SJSA1 (cell line): ENCODE measurements at regions not wholly inside any gene's neighbourhood (a gene's known extent, or its start where the extent isn't known, plus 50 kb on each side); places are given as distances from the start of the nearest gene placed in this dataset.
"Not testable (repeated sequence)": the region's sequence is repeated elsewhere in the genome, so short reads cannot be mapped to it uniquely, and the experiment has no call there.

ENCODE experiments used
- DNase-seq, 2 experiments: peaks; one replicate each; pipeline ENCODE4 v3.0.0-alpha.2; 2015 to 2020; ENCODE audit warnings: low spot score in 2 of 2, low read depth in 1 of 2
- H3K27ac ChIP-seq: fragments of 250-450 bp; sonication (Bioruptor Pico); 2 replicates; pipeline ENCODE4 v1.5.1; 2020; ENCODE audit warnings: mild to moderate bottlenecking, moderate library complexity
- H3K27me3 ChIP-seq: fragments of 250-450 bp; sonication (Bioruptor Pico); replicated peaks from 2 replicates; pipeline ENCODE4 v1.5.1; 2020; ENCODE audit warnings: mild to moderate bottlenecking, moderate library complexity
- H3K36me3 ChIP-seq: fragments of 250-450 bp; sonication (Bioruptor Pico); 2 replicates; pipeline ENCODE4 v1.5.1; 2020; ENCODE audit warnings: mild to moderate bottlenecking
- H3K4me1 ChIP-seq: fragments of 250-450 bp; sonication (Bioruptor Pico); replicated peaks from 2 replicates; pipeline ENCODE4 v1.6.1; 2021; ENCODE audit warnings: mild to moderate bottlenecking
- H3K4me3 ChIP-seq: fragments of 250-450 bp; sonication (Bioruptor Pico); 2 replicates; pipeline ENCODE4 v1.5.1; 2020; ENCODE audit warnings: mild to moderate bottlenecking
- H3K9me3 ChIP-seq: fragments of 250-450 bp; sonication (Bioruptor Pico); replicated peaks from 2 replicates; pipeline ENCODE4 v1.5.1; 2020; ENCODE audit warnings: mild to moderate bottlenecking

DNA sequence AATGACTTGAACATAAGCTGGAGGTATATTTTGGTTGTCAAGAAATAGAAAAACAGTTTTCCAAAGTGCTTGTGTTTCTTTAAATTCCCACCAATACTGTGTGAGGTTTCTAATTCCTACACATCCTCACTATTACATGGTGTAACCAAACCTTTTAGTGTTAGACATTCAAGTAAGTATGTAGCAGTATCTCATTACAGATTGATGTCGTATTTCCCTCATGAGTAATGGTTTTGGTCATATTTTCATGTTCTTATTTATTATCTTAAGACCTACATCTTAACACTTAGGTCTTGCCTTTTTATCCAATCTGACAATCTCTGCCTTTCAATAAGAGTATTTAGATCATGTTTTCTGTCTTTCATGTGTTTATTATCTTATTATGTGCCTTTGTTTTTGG, 253.7 kb upstream of the ANXA10 start:
- no peak for DNase-seq
- no peaks in the 10 kb centered on the region for H3K36me3 ChIP-seq
- no peak overlapping the region for H3K27ac ChIP-seq
- no peaks in the 10 kb centered on the region for H3K4me1 ChIP-seq
- H3K4me3 ChIP-seq, result no peak overlapping the region
- no peaks in the 10 kb centered on the region for H3K9me3 ChIP-seq
- peaks cover 11% of the 10 kb centered on the region for H3K27me3 ChIP-seq

DNA sequence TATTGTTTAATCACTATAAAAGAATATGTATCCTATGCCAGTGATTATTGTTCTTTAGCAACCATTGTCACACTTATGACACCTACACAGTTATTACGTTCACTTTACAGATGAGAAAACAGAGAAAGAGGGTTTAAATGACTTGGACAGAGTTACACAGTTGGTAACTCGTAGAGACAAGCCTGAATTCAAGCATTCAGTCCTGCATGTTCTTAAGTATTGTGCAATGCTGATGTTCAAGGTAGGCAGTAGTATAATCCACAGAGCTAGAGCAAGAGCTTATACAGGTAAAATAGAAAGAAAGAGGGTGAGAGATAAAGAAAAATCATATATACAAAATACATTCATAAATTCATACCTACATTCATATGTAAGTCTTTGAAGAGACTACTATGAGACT, 249.8 kb upstream of the ANXA10 start:
- DNase-seq, result no peak
- H3K4me1 ChIP-seq, result no peaks in the 10 kb centered on the region
- H3K9me3 ChIP-seq, result no peaks in the 10 kb centered on the region
- no peak overlapping the region for H3K4me3 ChIP-seq
- H3K27ac ChIP-seq, result no peak overlapping the region
- peaks cover 13% of the 10 kb centered on the region; the same call in 1 of the 2 replicates for H3K27me3 ChIP-seq
- no peaks in the 10 kb centered on the region for H3K36me3 ChIP-seq

DNA sequence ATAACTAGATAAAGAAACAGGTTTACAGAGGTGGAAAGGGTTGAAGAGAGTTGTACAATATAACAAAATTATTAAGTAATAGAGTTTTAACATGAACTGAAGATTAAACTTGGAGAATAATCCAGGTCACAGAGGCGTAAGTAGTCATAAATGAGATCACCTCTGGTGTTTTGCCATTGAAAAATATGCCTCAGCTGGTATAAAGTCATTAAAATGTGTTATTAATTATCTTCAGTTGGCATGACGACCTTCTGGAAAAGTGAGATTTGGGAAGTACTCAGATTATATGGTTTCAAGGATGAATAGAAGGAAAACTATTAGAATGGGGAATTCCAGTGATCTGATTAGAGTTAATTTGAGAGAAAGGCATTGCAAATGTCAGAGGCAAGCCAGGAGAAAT, 237.5 kb upstream of the ANXA10 start:
- Histone ChIP-seq H3K4me1 (no peaks in the 10 kb centered on the region), H3K27me3 (peaks cover 2% of the 10 kb centered on the region), H3K9me3 (no peaks in the 10 kb centered on the region), H3K27ac (no peak overlapping the region), H3K4me3 (no peak overlapping the region), H3K36me3 (no peaks in the 10 kb centered on the region)
- DNase-seq, result no peak

GRCh38 chr4:167858127-167858526, 234.2 kb upstream of the ANXA10 start:
- H3K9me3 ChIP-seq, H3K4me1 ChIP-seq, DNase-seq: not testable (repeated sequence)

DNA sequence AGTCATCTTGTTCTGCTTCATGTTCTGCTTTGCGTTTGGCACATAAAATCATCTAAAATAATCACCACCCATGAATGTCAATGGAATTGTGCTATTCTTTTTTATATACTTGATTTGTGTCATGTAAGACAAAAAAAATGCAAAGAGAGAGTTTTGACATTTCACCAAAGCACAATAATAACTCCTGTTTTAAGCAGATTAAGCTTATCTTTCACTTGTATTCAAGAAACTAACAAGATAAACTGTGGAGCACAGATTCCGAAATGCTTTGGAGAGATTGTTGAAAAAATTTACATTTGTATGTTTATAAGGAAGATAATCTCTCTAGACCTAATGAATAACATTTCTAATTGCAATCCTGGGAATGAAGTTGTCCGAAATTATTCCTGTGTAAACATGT, 225.1 kb upstream of the ANXA10 start:
- Histone ChIP-seq H3K27me3 (peaks cover 8% of the 10 kb centered on the region), H3K27ac (no peak overlapping the region), H3K4me3 (no peak overlapping the region), H3K36me3 (no peaks in the 10 kb centered on the region), H3K9me3 (no peaks in the 10 kb centered on the region), H3K4me1 (no peaks in the 10 kb centered on the region)
- no peak for DNase-seq

More at GRCh38 chr4:167858127-167858526, 234.2 kb upstream of the ANXA10 start:
- H3K4me3 ChIP-seq, H3K36me3 ChIP-seq, H3K27ac ChIP-seq, H3K27me3 ChIP-seq: not testable (repeated sequence)

DNA sequence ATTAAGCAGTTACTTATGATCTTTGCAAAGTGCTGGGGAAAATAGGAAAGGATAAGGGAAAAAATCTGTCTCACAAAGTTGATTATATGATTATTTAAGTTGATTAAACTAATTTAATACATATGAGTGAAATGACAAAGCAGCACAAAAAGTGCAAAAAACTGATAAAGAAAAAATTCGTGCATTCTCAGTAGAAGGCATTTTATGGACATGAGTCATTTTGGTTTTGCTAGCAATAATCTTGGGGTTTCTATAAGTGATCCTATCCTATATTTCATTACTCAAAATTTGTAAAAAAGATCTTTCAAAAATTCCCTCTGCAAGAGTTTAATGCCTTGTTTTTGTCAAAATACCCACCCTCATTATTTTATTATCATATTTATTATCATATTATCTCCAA, 224.2 kb upstream of the ANXA10 start:
- H3K4me3 ChIP-seq, result no peak overlapping the region
- no peak for DNase-seq
- no peak overlapping the region for H3K27ac ChIP-seq
- no peaks in the 10 kb centered on the region for H3K9me3 ChIP-seq
- H3K4me1 ChIP-seq, result no peaks in the 10 kb centered on the region
- peaks cover 10% of the 10 kb centered on the region for H3K27me3 ChIP-seq
- H3K36me3 ChIP-seq, result no peaks in the 10 kb centered on the region

- Histone ChIP-seq H3K4me1 (no peaks in the 10 kb centered on the region), H3K36me3 (no peaks in the 10 kb centered on the region), H3K4me3 (no peak overlapping the region), H3K27ac (no peak overlapping the region), H3K9me3 (no peaks in the 10 kb centered on the region), H3K27me3 (peaks cover 10% of the 10 kb centered on the region; the same call in 1 of the 2 replicates)
- DNase-seq, result no peak
Observed at GRCh38 chr4:167873496-167873895, 218.8 kb upstream of the ANXA10 start.

GRCh38 chr4:167876091-167876490, 216.2 kb upstream of the ANXA10 start:
- H3K36me3 ChIP-seq, DNase-seq, H3K4me3 ChIP-seq, H3K27ac ChIP-seq, H3K4me1 ChIP-seq, H3K9me3 ChIP-seq: not testable (repeated sequence)
- peaks cover 10% of the 10 kb centered on the region; the same call in 1 of the 2 replicates for H3K27me3 ChIP-seq

GRCh38 chr4:167877826-167878225, 214.5 kb upstream of the ANXA10 start:
- H3K4me1 ChIP-seq, H3K4me3 ChIP-seq, DNase-seq, H3K36me3 ChIP-seq, H3K27me3 ChIP-seq, H3K9me3 ChIP-seq, H3K27ac ChIP-seq: not testable (repeated sequence)

DNA sequence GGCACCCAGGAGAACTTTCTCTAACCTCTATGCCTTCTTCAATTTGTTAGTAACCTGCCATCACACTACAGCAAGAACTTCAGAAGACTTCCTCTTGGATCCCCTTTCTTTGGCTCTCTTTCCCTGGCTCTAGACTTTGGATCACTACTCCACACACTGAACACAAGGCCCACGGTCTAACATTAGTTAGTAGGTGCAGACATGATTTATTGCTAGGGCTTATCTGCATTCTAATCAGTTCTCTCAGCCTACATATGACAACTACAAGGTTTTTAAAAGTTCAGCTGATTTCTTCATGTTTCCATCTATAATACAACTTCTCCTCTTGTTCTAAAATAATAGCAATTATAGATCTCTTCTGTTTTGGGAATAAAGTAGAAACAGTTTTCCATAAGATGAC, 209.1 kb upstream of the ANXA10 start:
- H3K9me3 ChIP-seq, result no peaks in the 10 kb centered on the region
- no peaks in the 10 kb centered on the region; the same call in 1 of the 2 replicates for H3K27me3 ChIP-seq
- no peak overlapping the region for H3K27ac ChIP-seq
- no peaks in the 10 kb centered on the region for H3K36me3 ChIP-seq
- no peaks in the 10 kb centered on the region for H3K4me1 ChIP-seq
- DNase-seq, result no peak
- H3K4me3 ChIP-seq, result no peak overlapping the region

DNA sequence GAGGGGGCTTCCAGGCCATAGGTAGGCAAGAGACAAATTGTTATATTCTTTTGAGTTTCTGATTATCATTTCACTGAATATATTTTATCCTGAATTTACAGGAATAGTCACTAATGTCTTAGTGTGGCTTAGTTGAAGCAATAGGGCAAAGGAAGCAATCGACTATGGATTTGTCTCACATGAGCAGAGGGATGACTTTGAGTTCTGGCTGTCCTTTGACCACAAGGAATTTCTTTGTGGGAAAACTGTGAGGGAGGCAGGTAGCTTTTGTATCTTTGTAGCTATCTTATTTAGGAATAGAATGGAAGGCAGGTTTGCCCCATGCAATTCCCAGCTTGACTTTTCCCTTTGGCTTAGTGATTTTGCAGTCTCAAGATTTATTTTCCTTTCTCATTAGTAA, 207.3 kb upstream of the ANXA10 start:
- Histone ChIP-seq H3K27ac (no peak overlapping the region), H3K4me3 (no peak overlapping the region), H3K27me3 (no peaks in the 10 kb centered on the region; the same call in 1 of the 2 replicates), H3K4me1 (no peaks in the 10 kb centered on the region), H3K9me3 (no peaks in the 10 kb centered on the region), H3K36me3 (no peaks in the 10 kb centered on the region)
- DNase-seq, result no peak

- Histone ChIP-seq H3K36me3 (no peaks in the 10 kb centered on the region), H3K4me1 (no peaks in the 10 kb centered on the region), H3K27me3 (no peaks in the 10 kb centered on the region; the same call in 1 of the 2 replicates), H3K4me3 (no peak overlapping the region), H3K9me3 (no peaks in the 10 kb centered on the region), H3K27ac (no peak overlapping the region)
- DNase-seq, result no peak
Observed at GRCh38 chr4:167885872-167886271, 206.5 kb upstream of the ANXA10 start.

DNA sequence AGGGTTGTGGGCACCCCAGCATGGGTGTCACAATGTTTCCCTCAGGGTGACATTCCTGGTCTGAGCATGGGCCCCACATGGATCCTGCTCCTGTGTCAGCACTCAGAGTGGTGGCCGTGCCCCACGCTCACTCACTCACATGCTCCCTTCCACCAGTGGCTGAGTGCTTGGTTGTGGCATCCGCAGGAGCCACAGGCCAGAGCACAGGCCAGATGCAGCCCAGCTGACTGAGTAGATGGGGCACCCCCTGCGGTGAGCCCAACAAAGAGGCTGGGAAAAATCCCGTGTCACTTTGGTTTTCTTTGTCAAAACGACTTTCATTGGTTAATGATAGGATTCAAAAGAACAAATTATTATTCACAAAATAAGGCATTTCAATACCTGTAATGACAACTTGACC, 204.6 kb upstream of the ANXA10 start:
- no peak overlapping the region for H3K4me3 ChIP-seq
- no peak for DNase-seq
- no peak overlapping the region for H3K27ac ChIP-seq
- no peaks in the 10 kb centered on the region for H3K36me3 ChIP-seq
- no peaks in the 10 kb centered on the region; the same call in 1 of the 2 replicates for H3K27me3 ChIP-seq
- H3K4me1 ChIP-seq, result no peaks in the 10 kb centered on the region
- no peaks in the 10 kb centered on the region for H3K9me3 ChIP-seq

DNA sequence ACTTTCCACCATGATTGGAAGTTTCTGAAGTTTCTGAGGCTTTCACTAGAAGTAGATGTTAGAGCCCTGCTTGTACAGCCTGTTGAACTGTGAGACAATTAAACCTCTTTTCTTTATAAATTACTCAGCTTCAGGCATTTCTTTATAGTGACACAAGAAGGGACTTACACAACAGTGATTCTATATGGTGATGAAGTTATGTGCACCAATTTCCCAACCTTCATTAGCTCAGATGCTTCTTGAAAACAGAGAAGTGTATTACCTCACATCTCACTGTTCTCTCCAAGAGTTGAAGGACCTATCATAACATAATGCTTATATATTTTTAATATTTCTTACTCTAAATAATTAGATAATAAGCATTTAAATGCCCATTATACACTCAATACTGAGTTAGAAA, 202.1 kb upstream of the ANXA10 start:
- Histone ChIP-seq H3K4me1 (no peaks in the 10 kb centered on the region), H3K36me3 (no peaks in the 10 kb centered on the region), H3K9me3 (no peaks in the 10 kb centered on the region), H3K4me3 (no peak overlapping the region), H3K27me3 (no peaks in the 10 kb centered on the region), H3K27ac (no peak overlapping the region)
- no peak for DNase-seq

- no peak overlapping the region for H3K4me3 ChIP-seq
- no peak for DNase-seq
- H3K36me3 ChIP-seq, result no peaks in the 10 kb centered on the region
- H3K27ac ChIP-seq, result no peak overlapping the region
- no peaks in the 10 kb centered on the region for H3K9me3 ChIP-seq
- no peaks in the 10 kb centered on the region for H3K27me3 ChIP-seq
- no peaks in the 10 kb centered on the region for H3K4me1 ChIP-seq
Observed at GRCh38 chr4:167893531-167893930, 198.8 kb upstream of the ANXA10 start.
